Erythroblast (primary cell): ENCODE measurements at regions not wholly inside any gene's neighbourhood (a gene's known extent, or its start where the extent isn't known, plus 50 kb on each side); places are given as distances from the start of the nearest gene placed in this dataset.

Experiments used
- GATA1 ChIP-seq: IDR thresholded peaks from 2 replicates; pipeline ENCODE4 v1.6.1; 2011; ENCODE audit warnings: low read depth, mild to moderate bottlenecking, control low read depth, low read length, moderate library complexity
- POLR2A ChIP-seq: IDR thresholded peaks from 2 replicates; pipeline ENCODE4 v1.6.1; 2011; ENCODE audit warnings: mild to moderate bottlenecking, low read length

- no peak for TF ChIP-seq POLR2A
- TF ChIP-seq GATA1: no peak
Measured at GRCh38 chr17:33436321-33436720, 143.2 kb upstream of the ASIC2 start.
